ENCODE measurements at regions not wholly inside any gene's neighbourhood (a gene's known extent, or its start where the extent isn't known, plus 50 kb on each side); places are given as distances from the start of the nearest gene placed in this dataset.

GRCh38 chr6:91879386-91879995, 1292.6 kb upstream of the MAP3K7 start:
- ATAC-seq (ENCODE audit: low FRiP score in 2 of 2), result no peak
- no peak for DNase-seq
- WGBS, 2 donors, result 64 to 72% methylated on average over 6 of the region's 6 CpGs
- no peaks in the 10 kb centered on the region for H3K27me3 ChIP-seq
- no peak overlapping the region for H3K4me3 ChIP-seq
- H3K4me1 ChIP-seq, result no peaks in the 10 kb centered on the region
- no peak overlapping the region for H3K27ac ChIP-seq
- no peaks in the 10 kb centered on the region for H3K36me3 ChIP-seq
- H3K9me3 ChIP-seq, result no peaks in the 10 kb centered on the region
- TF ChIP-seq POLR2AphosphoS5 (IDR thresholded peaks at IDR 0.05), result no peak
- TF ChIP-seq CTCF (IDR thresholded peaks at IDR 0.05), result no peak
- no peak for TF ChIP-seq POLR2A (IDR thresholded peaks at IDR 0.05)
- TF ChIP-seq EP300 (IDR thresholded peaks at IDR 0.05), result no peak

GRCh38 chr6:91877994-91878393, 1291.1 kb upstream of the MAP3K7 start:
- 63 to 65% methylated on average over 1 of the region's 1 CpG for WGBS, 2 donors
- no peak overlapping the region for H3K4me3 ChIP-seq
- H3K36me3 ChIP-seq, result no peaks in the 10 kb centered on the region
- TF ChIP-seq EP300 (IDR thresholded peaks at IDR 0.05), result no peak
- no peaks in the 10 kb centered on the region for H3K4me1 ChIP-seq
- H3K27me3 ChIP-seq, result no peaks in the 10 kb centered on the region
- DNase-seq (no peak), ATAC-seq (ENCODE audit: low FRiP score in 2 of 2) (no peak)
- no peaks in the 10 kb centered on the region for H3K9me3 ChIP-seq
- no peak overlapping the region for H3K27ac ChIP-seq

GRCh38 chr6:91874971-91875370, 1288.1 kb upstream of the MAP3K7 start:
- no peak overlapping the region for H3K4me3 ChIP-seq
- H3K27me3 ChIP-seq, result no peaks in the 10 kb centered on the region
- H3K36me3 ChIP-seq, result no peaks in the 10 kb centered on the region
- 79 to 84% methylated on average over 3 of the region's 3 CpGs for WGBS, 2 donors
- no peak overlapping the region for H3K27ac ChIP-seq
- ATAC-seq (ENCODE audit: low FRiP score in 2 of 2), result no peak
- no peaks in the 10 kb centered on the region for H3K4me1 ChIP-seq
- no peak for DNase-seq
- TF ChIP-seq CTCF (IDR thresholded peaks at IDR 0.05) (no peak), EP300 (IDR thresholded peaks at IDR 0.05) (no peak)
- H3K9me3 ChIP-seq, result no peaks in the 10 kb centered on the region

- H3K4me1 ChIP-seq, result no peaks in the 10 kb centered on the region
- no peak for TF ChIP-seq POLR2AphosphoS5 (IDR thresholded peaks at IDR 0.05)
- no peak for TF ChIP-seq EP300 (IDR thresholded peaks at IDR 0.05)
- WGBS, 2 donors, result 83 to 84% methylated on average over 8 of the region's 8 CpGs
- no peak for ATAC-seq (ENCODE audit: low FRiP score in 2 of 2)
- no peak overlapping the region for H3K4me3 ChIP-seq
- DNase-seq, result no peak
- no peaks in the 10 kb centered on the region for H3K9me3 ChIP-seq
- H3K36me3 ChIP-seq, result no peaks in the 10 kb centered on the region
- H3K27ac ChIP-seq, result no peak overlapping the region
- no peaks in the 10 kb centered on the region for H3K27me3 ChIP-seq
Observed at GRCh38 chr6:91868539-91869202, 1281.8 kb upstream of the MAP3K7 start.

- TF ChIP-seq POLR2AphosphoS5 (IDR thresholded peaks at IDR 0.05) (no peak), EP300 (IDR thresholded peaks at IDR 0.05) (no peak), POLR2A (IDR thresholded peaks at IDR 0.05) (no peak), CTCF (IDR thresholded peaks at IDR 0.05) (no peak)
- no peaks in the 10 kb centered on the region for H3K9me3 ChIP-seq
- WGBS, 2 donors, result 65 to 69% methylated on average over 3 of the region's 3 CpGs
- no peak overlapping the region for H3K4me3 ChIP-seq
- ATAC-seq (ENCODE audit: low FRiP score in 2 of 2) (no peak), DNase-seq (no peak)
- H3K4me1 ChIP-seq, result no peaks in the 10 kb centered on the region
- H3K27ac ChIP-seq, result no peak overlapping the region
- H3K36me3 ChIP-seq, result no peaks in the 10 kb centered on the region
- H3K27me3 ChIP-seq, result no peaks in the 10 kb centered on the region
Observed at GRCh38 chr6:91865889-91866288, 1279.0 kb upstream of the MAP3K7 start.

- no peak for ATAC-seq (ENCODE audit: low FRiP score in 2 of 2)
- H3K36me3 ChIP-seq, result no peaks in the 10 kb centered on the region
- TF ChIP-seq POLR2A (IDR thresholded peaks at IDR 0.05) (no peak), EP300 (IDR thresholded peaks at IDR 0.05) (no peak), CTCF (IDR thresholded peaks at IDR 0.05) (no peak), POLR2AphosphoS5 (IDR thresholded peaks at IDR 0.05) (no peak)
- no peak overlapping the region for H3K27ac ChIP-seq
- no peaks in the 10 kb centered on the region for H3K27me3 ChIP-seq
- no peaks in the 10 kb centered on the region for H3K4me1 ChIP-seq
- H3K4me3 ChIP-seq, result no peak overlapping the region
- no peak for DNase-seq
- no peaks in the 10 kb centered on the region for H3K9me3 ChIP-seq
- WGBS, 2 donors, result 81 to 91% methylated on average over 2 of the region's 2 CpGs
Observed at GRCh38 chr6:91864911-91865310, 1278.0 kb upstream of the MAP3K7 start.

All from upper lobe of left lung (tissue), 6 donors.